Globus pallidus (tissue), 1 donor: ENCODE measurements at regions not wholly inside any gene's neighbourhood (a gene's known extent, or its start where the extent isn't known, plus 50 kb on each side); places are given as distances from the start of the nearest gene placed in this dataset.

Experiments used
- DNase-seq: peaks from one replicate; pipeline ENCODE4 v3.0.0-alpha.2; 2015; ENCODE audit warnings: low spot score

DNA sequence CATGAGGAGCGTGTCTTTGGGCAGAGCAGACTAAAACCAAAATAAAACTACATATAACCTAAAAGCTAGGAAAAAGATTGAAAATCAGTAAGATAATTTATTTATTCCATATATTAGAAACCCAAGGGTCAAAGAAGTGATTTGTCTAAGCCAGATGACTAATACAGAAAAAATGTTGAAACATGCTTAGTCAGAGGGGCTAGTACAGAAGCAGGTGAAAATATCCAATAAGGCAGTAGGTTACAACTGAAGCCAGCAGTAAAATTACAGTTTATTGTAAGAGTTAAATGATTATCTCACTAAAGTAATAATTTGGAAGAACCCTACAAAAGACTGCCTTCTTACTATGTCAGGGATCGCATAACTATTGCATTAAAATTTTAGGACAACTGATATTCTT, 1190.9 kb upstream of the PRMT6 start:
- no peak for DNase-seq

DNA sequence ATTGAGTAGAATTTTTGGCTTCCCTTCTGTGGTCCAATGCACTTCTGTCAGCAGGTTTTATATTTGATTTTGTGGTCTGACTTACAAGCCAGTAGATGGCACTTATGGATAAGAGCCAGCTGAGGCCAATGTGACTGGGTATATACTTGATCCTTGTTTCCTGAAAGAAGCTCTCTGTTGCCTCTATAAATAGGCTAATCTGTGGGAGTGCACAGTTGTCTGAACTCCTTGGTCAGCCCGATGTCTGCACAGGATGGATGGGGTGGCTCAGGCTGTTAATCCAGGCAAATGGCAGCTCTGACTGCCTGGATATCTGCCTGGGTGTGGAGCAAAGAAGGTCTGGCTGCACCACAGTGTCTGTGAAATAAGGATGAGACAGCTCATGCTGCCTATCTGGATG, 1183.7 kb upstream of the PRMT6 start:
- no peak for DNase-seq

DNA sequence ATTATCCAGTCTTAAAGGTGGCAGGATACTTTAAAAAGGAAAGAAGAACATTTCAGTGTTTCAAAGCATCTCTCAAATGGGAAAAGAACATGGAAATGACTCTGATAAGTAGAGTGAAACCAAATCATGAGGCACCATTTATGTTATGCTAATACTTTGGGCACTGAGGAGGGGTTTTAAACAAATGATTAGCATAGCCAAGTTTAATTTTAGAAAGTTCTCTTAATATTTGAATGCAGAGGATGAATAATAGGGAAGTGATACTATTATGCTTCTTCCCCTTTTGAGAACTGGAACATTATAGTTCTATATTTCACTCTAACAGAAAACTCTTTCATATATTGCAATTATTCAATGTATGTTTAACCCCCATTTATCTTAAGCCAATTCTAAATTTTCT, 1181.9 kb upstream of the PRMT6 start:
- no peak for DNase-seq

DNA sequence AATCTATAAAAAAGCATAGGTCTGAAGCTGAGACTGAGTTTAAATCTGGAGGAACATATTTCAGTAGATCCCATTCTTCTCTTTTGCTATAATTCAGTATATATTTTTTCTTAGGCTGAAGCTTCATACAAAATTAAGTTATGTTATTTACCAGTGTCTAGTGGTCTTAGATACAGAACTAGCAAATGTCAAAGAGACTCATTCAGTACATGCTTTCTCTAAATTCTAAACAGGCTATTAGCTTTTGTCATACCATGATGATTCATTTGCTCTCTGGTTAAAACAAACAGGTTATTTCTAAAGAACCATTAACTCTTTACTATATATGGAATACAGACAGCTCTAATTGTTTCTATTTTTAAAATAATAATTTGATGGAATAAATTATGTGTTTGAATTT, 1170.2 kb upstream of the PRMT6 start:
- DNase-seq: no peak

DNA sequence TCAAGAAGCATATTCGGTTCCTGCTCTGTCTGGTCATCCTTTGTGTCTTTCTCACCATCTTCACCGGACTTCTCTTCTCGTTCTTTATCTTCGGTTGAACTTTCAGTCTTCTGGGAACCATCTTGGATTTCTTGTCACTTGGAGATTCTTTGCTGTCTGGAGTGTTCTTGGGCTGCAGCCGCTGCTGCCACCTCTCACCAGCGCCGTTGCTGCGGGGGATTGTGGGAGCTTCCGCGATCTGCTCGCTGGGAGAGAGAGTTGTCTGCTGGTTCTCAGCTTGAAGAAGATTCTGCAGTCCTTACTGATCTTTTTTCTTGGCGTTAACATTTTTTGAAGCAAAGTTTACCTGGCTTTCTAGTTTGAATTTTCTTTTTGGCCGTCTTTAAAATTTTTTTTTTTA, 1165.2 kb upstream of the PRMT6 start:
- DNase-seq: no peak

DNA sequence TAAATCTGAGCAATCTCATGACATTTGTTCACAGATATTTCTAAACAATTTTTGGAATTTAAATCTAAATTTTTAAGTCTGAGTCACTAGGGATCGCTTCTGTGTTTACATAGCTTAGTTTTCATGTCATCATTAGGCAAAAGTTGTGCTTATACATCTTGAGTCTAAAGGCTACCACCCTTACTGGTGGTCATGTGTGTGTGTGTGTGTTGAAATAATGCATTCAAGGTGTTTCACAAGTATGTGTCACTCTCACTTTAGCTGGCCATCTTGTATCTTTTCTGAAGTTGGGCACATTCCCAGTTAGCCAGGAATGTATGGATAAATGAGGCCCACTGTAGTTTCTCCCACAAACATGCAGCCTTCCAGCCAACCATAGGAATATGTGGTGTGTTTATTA, 1162.5 kb upstream of the PRMT6 start:
- no peak for DNase-seq

DNA sequence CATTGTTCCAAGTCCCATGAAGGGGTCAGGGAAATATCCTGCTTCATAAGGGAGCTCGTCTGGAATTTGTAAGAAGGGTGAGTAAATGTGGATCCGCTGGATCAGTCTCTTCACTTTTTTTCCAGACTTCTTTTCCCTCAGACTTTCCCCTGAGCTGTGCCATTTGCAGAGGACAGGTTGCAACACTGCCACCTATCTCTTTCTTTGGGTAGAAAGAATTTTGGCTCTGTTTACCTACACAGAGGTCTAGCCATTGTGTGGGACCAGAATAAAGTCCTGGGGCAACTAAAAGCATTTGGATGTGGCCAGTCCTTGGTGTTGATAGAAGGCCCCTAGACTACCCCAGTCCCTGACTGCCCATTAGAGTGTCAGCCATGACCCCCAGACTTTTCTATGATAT, 1146.7 kb upstream of the PRMT6 start:
- DNase-seq: no peak

DNA sequence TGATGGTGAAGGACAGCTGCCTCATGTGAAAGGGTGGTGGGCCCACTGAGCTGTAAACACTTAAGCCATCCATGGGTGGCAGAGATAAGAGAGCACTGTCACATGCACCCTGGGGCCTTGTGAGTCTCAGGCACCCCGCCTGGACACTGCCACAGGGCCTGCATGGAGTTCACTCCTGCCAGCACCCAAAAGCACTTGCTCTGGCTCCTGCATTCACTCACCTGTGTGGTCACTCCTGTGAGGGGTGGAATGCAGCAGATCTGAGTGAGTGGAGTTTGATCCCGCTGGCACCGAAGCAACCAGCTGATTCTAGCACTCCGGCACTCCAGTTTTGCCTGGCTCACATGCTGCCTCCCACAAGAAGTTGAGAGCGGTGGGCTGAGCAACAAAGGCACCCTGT, 1142.1 kb upstream of the PRMT6 start:
- DNase-seq: no peak

DNA sequence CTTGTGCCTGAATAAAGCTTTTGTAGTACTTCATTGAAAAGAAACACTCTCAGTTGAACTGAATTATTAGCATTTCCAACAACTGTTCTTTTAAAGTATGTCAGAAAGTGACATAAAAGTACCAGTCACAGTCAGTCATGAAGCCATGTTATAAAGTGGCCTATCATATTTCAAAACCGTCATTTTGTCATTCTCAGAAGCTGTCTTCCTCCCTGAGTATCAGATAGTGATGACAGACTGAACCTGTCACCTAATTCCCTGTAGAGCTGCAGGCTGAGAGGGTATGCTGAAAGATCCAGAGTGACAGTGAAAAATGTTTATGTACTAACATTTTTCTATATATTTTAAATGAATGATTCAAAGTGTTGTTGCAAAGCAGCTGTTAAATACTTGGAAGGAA, 1121.7 kb upstream of the PRMT6 start:
- DNase-seq: no peak

DNA sequence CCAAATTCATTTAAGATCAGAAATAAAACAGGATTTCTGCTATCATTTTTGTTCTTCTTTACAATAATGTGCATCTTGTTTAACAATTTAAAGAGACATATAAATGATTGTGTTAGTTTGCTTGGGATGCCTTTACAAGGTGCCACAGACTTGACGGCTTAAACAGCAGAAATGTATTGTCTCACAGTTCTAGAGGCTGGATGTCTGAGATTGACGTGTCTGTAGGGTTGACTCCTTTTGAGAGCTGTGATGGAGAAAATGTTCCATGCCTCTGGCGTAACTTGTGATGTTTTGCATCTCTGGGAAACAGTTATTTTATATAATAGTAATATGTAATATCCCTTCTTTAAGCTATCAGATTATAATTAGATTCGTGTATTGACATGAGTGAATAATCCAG, 1091.6 kb upstream of the PRMT6 start:
- no peak for DNase-seq

DNA sequence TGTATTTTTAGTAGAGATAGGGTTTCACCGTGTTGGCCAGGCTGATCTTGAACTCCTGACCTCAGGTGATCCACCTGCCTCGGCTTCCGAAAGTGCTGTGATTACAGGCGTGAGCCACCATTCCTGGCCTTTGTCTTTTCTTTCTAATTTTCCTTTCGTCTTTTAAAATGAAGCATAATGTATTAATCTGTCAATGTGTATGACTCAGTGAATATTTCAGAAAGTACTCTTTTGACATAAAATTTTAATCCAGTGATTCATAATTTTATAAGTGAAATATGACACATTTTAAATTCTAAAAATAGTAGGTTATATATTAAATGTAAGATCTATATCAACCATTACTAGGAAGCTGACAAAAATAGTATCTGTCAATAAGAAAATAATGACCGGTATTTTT, 1059.0 kb upstream of the PRMT6 start:
- no peak for DNase-seq

DNA sequence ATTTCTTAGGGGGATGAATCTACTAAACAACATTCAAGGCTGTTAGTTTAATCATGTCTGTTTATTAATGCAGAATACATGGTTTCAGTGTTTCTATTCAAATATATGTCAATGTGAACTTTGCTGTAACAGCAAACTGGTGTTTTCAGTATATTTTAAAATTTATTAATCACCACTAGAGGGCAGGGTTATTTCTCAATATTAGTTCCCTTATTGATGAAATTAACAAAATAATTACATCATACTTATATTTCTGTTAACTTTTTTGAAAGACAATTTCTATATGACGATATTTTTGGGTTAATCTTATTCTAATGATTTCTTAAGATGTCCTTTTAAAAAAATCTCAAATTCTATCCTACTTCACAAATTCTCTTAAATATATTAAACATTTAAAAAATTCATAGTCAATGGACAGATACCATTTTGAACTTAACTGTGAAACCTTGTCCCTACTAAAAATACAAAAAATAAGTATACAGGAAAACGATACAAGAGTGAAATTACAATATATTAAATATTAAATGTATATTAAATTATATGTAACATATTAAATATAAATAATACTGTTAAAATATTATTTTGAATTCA, 1034.1 kb upstream of the PRMT6 start:
- DNase-seq: no peak

DNA sequence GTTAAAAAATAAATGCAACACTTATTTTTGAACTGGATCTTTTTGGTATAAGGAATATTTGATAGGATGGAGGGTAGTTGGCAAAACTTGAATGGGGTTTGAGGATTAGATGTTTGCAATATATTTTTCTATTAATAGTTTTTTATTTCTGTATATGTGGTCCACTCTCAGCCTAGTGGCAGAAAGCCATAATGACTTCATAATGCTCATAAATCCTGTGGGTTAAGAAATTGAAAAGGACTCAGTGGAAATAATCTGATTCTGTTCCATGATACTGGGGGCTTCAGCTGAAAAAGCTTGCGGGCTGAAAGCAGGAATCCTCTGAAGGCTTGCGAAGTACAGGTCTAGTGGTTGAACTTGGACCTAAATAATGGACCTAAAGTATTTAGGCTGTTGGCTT, 1028.6 kb upstream of the PRMT6 start:
- DNase-seq: no peak

DNA sequence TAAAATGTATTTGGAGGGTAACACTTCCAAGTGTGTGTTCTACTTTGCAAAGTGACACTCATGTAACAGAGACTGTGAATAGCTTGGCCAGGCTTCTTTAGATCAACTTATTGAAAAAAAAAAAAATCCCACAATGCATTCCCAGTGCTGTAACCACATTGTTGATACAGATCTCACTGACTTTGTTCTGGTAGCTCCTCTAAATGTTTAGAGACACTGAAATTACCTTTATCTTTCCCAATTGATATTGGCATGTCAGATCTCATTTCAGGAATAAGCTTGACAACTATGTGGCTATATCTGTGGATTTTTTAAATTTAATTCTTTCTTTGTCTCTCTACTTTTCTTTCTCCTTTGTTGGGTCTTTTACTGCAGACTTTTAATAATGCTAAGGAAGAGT, 1018.9 kb upstream of the PRMT6 start:
- no peak for DNase-seq

DNA sequence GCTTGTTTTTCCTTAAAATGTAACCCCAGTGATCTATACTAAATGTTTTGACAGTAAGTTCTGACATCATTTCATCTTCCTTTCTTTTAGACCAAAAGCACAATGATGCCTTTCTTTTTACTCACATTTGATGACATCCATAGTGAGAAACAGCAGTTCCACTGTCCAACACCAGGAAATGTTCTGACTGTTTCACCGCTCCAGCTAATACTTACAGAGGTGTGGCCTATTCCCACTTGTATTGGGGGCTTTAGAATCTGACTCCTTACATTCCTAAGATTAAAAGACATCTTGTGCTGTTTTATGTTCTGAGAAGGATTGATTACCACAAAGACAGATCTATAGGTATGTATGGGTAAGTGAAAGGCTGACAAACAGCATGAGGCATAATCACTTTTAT, 1018.2 kb upstream of the PRMT6 start:
- no peak for DNase-seq

DNA sequence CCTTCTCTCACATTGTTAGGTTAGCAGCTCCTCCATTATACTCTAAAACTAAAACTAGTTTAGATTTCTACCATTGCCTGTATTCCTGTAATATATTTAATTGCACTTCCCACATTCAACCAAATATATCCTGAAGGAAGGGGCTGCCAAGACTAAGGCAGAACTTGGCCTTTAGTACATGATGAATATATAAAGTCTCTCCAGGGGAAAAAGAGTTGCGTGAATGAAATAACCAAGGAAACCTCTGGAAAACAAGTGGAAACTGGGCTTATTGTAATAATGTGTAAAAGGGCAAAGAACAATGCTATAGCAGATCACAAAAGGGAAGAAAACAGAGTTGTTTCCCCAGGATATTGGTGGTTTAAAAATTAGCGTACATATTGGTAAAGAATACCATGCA, 1012.5 kb upstream of the PRMT6 start:
- DNase-seq: no peak

DNA sequence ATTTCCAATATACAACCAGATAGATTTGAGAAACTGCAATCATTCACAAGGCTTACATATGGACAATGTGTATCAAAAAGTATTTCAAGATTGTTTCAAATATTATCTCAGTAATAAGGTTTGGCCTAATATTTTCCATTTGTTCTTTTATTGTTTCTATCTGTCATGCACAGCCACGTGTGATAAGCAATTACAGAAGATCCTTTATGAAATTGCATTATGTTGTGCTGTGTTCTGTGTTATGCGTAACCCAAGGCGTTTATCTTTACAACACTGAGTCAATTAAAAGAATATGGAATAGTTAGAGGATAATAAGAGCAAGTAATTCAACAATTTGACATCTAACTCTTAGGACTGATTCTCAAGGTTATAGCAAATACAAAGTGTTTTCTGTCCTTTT, 1009.3 kb upstream of the PRMT6 start:
- no peak for DNase-seq

DNA sequence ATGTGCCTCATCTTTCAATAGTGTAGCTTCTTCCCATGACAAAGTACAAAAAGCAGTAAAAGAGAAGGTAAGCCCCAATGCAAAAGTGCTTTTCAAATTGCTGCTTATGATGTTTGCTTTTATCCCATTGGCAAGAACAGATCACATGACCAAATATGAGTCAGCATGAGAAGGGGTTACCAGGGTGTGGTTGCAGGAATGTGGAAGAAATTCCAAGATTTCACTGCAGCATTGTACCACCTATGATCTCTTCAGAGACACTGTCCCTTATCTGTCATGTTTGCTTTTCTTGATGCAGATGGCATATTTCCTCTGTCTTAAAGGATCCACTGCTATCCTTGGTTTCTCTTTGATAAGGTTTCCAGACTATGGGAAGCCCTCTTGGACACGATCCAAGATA, 1006.9 kb upstream of the PRMT6 start:
- no peak for DNase-seq

DNA sequence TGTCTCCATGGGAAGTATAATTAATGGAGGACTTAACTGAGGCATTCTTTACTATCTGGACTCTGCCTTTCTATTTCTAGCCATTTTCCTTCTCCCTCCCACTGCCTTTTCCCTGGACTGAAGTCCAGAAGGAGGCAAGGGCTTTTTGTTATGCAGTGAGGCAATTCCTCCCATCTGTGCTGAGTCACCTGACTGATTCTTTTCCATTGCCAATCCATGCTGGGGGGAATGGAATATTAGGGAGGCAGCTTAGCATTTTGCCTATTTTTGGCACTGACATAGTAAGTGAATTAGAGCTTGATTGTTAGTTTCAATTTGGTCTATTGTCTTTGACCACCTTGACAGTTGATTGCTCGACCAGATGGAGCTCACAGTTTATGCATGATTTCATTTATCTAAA, 1000.6 kb upstream of the PRMT6 start:
- DNase-seq: no peak

DNA sequence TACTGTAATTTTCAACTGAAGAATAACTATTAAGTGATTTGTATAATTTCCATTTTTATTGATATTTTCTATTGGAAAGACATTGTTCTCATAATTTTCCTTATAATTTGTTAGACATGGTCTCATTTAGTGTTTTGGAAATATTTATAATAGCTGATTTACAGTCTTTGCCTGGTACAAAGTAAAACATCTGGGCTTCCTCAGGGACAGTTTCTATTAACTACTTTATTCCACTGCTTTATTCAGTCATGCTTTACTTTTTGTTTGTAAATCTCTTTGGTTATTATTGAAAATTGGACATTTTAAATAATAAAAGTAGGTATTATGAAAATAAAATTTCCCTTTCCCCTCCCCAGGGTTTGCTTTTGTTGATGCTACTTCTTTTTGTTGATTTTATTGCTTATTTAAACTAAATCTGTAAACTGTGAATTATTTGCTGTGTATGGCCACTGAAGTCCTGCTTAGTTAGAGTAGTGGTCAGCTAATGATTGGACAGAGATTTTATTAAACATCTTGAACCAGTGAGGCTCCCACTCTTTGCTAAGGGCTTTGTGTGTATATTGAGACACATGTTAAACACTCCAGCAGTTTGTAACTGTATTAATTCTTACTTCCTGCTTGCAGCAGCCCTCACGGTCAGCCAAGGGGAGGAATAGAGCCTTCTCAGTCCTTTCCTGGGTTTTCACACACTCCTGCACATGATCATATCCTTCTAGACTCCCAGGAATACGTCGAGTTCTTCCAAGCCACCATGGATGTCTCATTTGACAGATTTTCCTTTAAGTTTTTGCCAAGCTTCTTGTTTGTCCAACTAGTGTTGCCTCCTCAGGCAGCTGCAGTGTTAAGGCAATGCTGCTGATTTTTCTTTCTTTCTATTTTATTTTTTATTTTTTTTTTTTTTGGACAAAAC, 994.6 kb upstream of the PRMT6 start:
- no peak for DNase-seq

DNA sequence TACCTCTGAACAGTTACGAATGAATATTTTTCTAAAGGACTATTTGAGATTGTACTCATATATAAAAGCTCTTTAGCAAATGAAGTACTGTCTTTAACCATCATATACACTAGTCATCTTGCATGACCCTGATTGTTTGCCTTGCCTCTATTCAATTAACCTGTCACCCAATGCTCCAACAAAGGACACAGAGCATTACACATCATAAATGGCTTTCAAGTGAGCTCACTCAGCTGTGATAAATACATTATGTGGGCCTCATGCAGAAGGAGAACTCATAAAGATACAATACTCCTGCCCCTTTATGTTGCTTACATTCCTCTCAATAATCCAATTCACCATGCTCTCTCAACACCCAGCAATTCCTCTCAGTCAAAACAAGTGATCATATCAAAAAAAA, 993.0 kb upstream of the PRMT6 start:
- no peak for DNase-seq

DNA sequence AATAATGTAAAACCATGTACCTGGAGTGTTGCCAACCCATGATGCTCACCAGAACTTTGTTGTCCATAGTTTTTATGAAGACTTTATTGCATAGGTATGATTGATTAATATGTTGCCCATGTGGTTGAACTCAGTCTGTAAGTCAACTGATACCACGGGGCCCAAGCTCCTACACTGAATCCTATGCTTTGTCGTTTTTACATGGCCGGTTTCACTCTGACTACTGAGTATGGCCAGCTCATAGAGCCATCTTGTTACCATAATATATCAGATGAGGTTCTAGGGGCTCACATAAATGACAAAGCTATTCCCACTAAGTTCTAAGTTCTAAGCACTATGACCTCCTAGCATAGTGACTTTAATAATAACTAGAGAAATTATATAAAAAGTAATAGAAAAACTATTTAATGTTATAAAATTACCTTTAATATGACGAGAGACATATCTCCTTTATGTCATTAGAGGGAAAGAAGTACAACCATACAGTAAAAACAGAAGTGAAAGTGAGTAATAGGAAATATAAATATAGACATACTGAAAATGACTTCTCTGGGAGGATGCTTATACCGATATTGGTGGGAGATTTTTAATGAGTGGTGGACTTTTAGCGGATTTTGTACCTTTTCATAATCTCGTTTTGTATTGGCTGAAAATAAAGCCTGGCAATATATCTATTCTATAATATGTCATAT, 983.4 kb upstream of the PRMT6 start:
- DNase-seq: no peak

DNA sequence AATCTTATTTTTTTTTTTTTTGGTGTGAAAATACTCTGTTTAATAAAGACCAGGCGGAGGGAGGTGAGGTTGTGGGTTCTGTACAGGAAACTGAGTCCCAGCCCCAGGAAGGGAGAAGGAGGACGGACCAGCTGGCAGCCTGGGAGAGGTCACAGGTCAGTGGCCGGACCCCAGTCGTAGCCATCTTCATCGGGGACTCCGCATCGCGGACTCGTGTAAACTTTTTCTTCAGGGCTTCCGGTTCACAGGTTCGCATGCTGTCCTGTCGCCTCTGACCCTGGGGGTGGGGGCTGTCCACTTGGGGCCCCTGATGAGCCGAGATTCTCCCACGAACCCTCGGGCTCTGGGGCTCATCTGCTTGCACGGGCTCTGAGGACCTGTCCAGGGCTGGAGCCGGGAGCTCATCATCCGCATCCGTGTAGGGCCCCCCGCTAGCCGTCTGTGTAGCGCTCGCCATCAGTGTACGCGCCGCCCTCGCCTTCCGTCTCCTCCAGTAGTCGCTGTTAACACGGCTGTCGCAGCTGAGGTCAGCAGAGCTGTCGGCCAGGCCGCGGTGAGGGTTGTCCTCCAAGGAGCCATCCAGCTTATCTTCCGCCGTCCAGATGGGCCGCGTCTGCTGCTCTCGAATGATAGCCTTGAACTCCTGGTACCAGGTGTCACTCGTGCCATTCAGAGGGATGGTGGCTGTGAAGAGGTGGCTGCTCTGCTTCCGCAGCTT, 975.7 kb upstream of the PRMT6 start:
- no peak for DNase-seq
